EL (cell line): ENCODE measurements at regions not wholly inside any gene's neighbourhood (a gene's known extent, or its start where the extent isn't known, plus 50 kb on each side); places are given as distances from the start of the nearest gene placed in this dataset.
A peak's percentile ranks its signal among the peaks of the same experiment; 100 is the strongest.

Experiments used
- DNase-seq: peaks from one replicate; pipeline ENCODE4 v3.0.0-alpha.2; 2016

- no peak for DNase-seq
Observed at GRCh38 chr20:7359739-7360138, 580.5 kb downstream of the HAO1 start.

GRCh38 chr20:7361321-7361720 lies 578.9 kb downstream of the HAO1 start:
- no peak for DNase-seq

GRCh38 chr20:7361931-7362330 lies 578.3 kb downstream of the HAO1 start:
- no peak for DNase-seq

GRCh38 chr20:7362601-7363000 lies 577.7 kb downstream of the HAO1 start:
- no peak for DNase-seq

GRCh38 chr20:7366189-7366588 lies 574.1 kb downstream of the HAO1 start:
- no peak for DNase-seq

- no peak for DNase-seq
Observed at GRCh38 chr20:7371518-7372163, 568.6 kb downstream of the HAO1 start.

GRCh38 chr20:7375905-7376304 lies 564.4 kb downstream of the HAO1 start:
- DNase-seq: peak; percentile 4

- DNase-seq: no peak
Observed at GRCh38 chr20:7378864-7379605, 561.2 kb downstream of the HAO1 start.

GRCh38 chr20:7379621-7380220 lies 560.5 kb downstream of the HAO1 start:
- DNase-seq: no peak

GRCh38 chr20:7383216-7383615 lies 557.0 kb downstream of the HAO1 start:
- DNase-seq: no peak

- no peak for DNase-seq
Observed at GRCh38 chr20:7387638-7388193, 552.5 kb downstream of the HAO1 start.

GRCh38 chr20:7389216-7389615 lies 551.0 kb downstream of the HAO1 start:
- no peak for DNase-seq

- no peak for DNase-seq
Observed at GRCh38 chr20:7392542-7393206, 547.6 kb downstream of the HAO1 start.

- DNase-seq: no peak
Observed at GRCh38 chr20:7399114-7399513, 541.1 kb downstream of the HAO1 start.

- DNase-seq: no peak
Observed at GRCh38 chr20:7399575-7399974, 540.7 kb downstream of the HAO1 start.

- DNase-seq: no peak
Observed at GRCh38 chr20:7406671-7407070, 533.6 kb downstream of the HAO1 start.

GRCh38 chr20:7410150-7410549 lies 530.1 kb downstream of the HAO1 start:
- DNase-seq: no peak

GRCh38 chr20:7411075-7411474 lies 529.2 kb downstream of the HAO1 start:
- no peak for DNase-seq

GRCh38 chr20:7415427-7415826 lies 524.8 kb downstream of the HAO1 start:
- DNase-seq: no peak

GRCh38 chr20:7416382-7416781 lies 523.9 kb downstream of the HAO1 start:
- DNase-seq: no peak

GRCh38 chr20:7420345-7420744 lies 519.9 kb downstream of the HAO1 start:
- DNase-seq: no peak

- DNase-seq: no peak
Observed at GRCh38 chr20:7426890-7427496, 513.3 kb downstream of the HAO1 start.

GRCh38 chr20:7428946-7429345 lies 511.3 kb downstream of the HAO1 start:
- no peak for DNase-seq
